ENCODE measurements at regions not wholly inside any gene's neighbourhood (a gene's known extent, or its start where the extent isn't known, plus 50 kb on each side); places are given as distances from the start of the nearest gene placed in this dataset.

DNA sequence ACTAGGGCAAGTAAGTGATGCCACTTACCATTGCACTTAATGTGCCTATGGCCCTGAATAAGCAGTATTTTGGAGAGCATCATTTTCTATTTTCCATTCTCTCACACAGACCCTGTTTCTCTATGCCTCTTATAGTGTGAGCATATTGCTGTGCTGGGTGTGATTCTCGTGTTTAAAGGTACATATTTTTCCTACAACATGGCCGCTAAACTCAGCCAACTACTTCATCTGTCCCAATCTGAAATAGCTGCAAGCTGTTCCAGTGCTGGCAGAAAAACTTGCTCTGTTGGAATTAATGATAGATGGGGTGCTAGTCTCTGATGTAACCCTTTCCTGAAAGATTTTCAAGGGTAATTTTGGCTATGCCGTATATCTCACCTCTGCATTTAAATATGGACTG, 97.5 kb downstream of the ZNF326 start:
- TF ChIP-seq, protein P1, sequence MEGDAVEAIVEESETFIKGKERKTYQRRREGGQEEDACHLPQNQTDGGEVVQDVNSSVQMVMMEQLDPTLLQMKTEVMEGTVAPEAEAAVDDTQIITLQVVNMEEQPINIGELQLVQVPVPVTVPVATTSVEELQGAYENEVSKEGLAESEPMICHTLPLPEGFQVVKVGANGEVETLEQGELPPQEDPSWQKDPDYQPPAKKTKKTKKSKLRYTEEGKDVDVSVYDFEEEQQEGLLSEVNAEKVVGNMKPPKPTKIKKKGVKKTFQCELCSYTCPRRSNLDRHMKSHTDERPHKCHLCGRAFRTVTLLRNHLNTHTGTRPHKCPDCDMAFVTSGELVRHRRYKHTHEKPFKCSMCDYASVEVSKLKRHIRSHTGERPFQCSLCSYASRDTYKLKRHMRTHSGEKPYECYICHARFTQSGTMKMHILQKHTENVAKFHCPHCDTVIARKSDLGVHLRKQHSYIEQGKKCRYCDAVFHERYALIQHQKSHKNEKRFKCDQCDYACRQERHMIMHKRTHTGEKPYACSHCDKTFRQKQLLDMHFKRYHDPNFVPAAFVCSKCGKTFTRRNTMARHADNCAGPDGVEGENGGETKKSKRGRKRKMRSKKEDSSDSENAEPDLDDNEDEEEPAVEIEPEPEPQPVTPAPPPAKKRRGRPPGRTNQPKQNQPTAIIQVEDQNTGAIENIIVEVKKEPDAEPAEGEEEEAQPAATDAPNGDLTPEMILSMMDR (IDR thresholded peaks at IDR 0.05; ENCODE audit: borderline replicate concordance, extremely low read depth, low read length, poor library complexity, severe bottlenecking): no peak
- no peak for TF ChIP-seq EZH2 (IDR thresholded peaks at IDR 0.05; ENCODE audit: borderline replicate concordance, low read depth, low read length, severe bottlenecking)

Measured in DND-41 (cell line).